B cell (primary cell): ENCODE measurements at regions not wholly inside any gene's neighbourhood (a gene's known extent, or its start where the extent isn't known, plus 50 kb on each side); places are given as distances from the start of the nearest gene placed in this dataset.

ENCODE experiments used
- CTCF ChIP-seq: fragments of 200-600 bp; IDR thresholded peaks from one replicate; pipeline ENCODE4 v1.8.0; 2022; ENCODE audit warnings: antibody characterized with exemption, mild to moderate bottlenecking
- EZH2 ChIP-seq: IDR thresholded peaks from 2 replicates; pipeline ENCODE4 v1.6.1; 2012; ENCODE audit warnings: borderline replicate concordance, low read depth, mild to moderate bottlenecking, moderate library complexity, low read length; ENCODE audit not compliant: insufficient read depth, poor library complexity, severe bottlenecking

- TF ChIP-seq CTCF = no peak
- TF ChIP-seq EZH2 = no peak
These were observed 1672.1 kb upstream of the C9orf72 start for GRCh38 chr9:29245351-29245750.
